CD4-positive, alpha-beta T cell (primary cell): ENCODE measurements at regions not wholly inside any gene's neighbourhood (a gene's known extent, or its start where the extent isn't known, plus 50 kb on each side); places are given as distances from the start of the nearest gene placed in this dataset.

Source experiments
- ATAC-seq: fragments of 200-7000 bp; cut with Tn5 transposase; one replicate; pipeline ENCODE4 v1.10.0; 2022; ENCODE audit warnings: mild to moderate bottlenecking; ENCODE audit not compliant: poor library complexity
- CTCF ChIA-PET: fragments of 350-600 bp; sonication (Branson Sonifier 250); formaldehyde crosslinking; loops from one replicate; lab custom pipeline; 2021; ENCODE audit warnings: antibody characterized with exemption, inconsistent platforms; lab: Charles Lee
- POLR2A ChIA-PET: fragments of 350-600 bp; sonication (Branson Sonifier 250); formaldehyde crosslinking; loops from one replicate; lab custom pipeline; 2021; ENCODE audit warnings: antibody characterized with exemption, inconsistent platforms; lab: Charles Lee
- DNase-seq, 14 experiments: peaks; one replicate each; pipeline ENCODE4 v3.0.0-alpha.2; 2013 to 2020; ENCODE audit warnings: mixed read lengths in 2 of 14
- H3K27ac ChIP-seq, 2 donors: one replicate each; pipeline versions ENCODE4 v1.5.1 to v1.7.0; 2013; ENCODE audit warnings: low read length in 2 of 2, low read depth in 1 of 2, mild to moderate bottlenecking in 1 of 2
- H3K27me3 ChIP-seq, 2 experiments: 1 replicate in 1 of 2; 2 replicates in 1 of 2; pipeline versions ENCODE4 v1.6.1 to v1.7.0; 2013; ENCODE audit warnings: low read length in 2 of 2, control low read depth in 1 of 2, mild to moderate bottlenecking in 1 of 2, moderate library complexity in 1 of 2; ENCODE audit not compliant: insufficient read depth in 2 of 2, control insufficient read depth in 1 of 2
- H3K36me3 ChIP-seq: one replicate; pipeline ENCODE4 v1.6.1; 2013; ENCODE audit warnings: low read length, control low read depth; ENCODE audit not compliant: insufficient read depth
- H3K4me1 ChIP-seq: one replicate; pipeline ENCODE4 v1.6.1; 2013; ENCODE audit warnings: low read length, control low read depth; ENCODE audit not compliant: insufficient read depth
- H3K4me3 ChIP-seq: one replicate; pipeline ENCODE4 v1.5.1; 2013; ENCODE audit warnings: mild to moderate bottlenecking, low read length, moderate library complexity
- H3K9me3 ChIP-seq, 2 experiments: 1 replicate in 1 of 2; 2 replicates in 1 of 2; pipeline versions ENCODE4 v1.6.1 to v1.7.0; 2013; ENCODE audit warnings: low read length in 2 of 2, mild to moderate bottlenecking in 2 of 2, control low read depth in 1 of 2, moderate library complexity in 1 of 2; ENCODE audit not compliant: control insufficient read depth in 1 of 2, insufficient read depth in 1 of 2
- H3K27ac Mint-ChIP-seq: one replicate; pipeline ENCODE4 v1.8.0; 2020; ENCODE audit warnings: mixed read lengths
- H3K27me3 Mint-ChIP-seq: one replicate; pipeline ENCODE4 v1.8.0; 2021; ENCODE audit warnings: mixed read lengths
- H3K36me3 Mint-ChIP-seq: one replicate; pipeline ENCODE4 v1.8.0; 2021; ENCODE audit warnings: low read depth, mixed read lengths
- H3K4me1 Mint-ChIP-seq: one replicate; pipeline ENCODE4 v1.8.0; 2021; ENCODE audit warnings: low read depth, mixed read lengths
- H3K4me3 Mint-ChIP-seq: one replicate; pipeline ENCODE4 v1.8.0; 2020; ENCODE audit warnings: mild to moderate bottlenecking, mixed read lengths
- H3K9me3 Mint-ChIP-seq: one replicate; pipeline ENCODE4 v1.8.0; 2020; ENCODE audit warnings: mixed read lengths
- CTCF ChIP-seq: fragments of 200-600 bp; IDR thresholded peaks from one replicate; pipeline ENCODE4 v1.8.0; 2022; ENCODE audit warnings: antibody characterized with exemption, mild to moderate bottlenecking
- intact Hi-C, 2 experiments: fragments of 100-400 bp; cut with DNase I in 1 of 2; cut with micrococcal nuclease in 1 of 2; formaldehyde crosslinking; loops; one replicate each; pipeline versions ENCODE4 v1.15.1 to v1.9.0; 2023 to 2025; cut with DNase I, micrococcal nuclease

GRCh38 chr7:112940314-112940732, 146.3 kb downstream of the GPR85 start:
- peaks cover 0 to under 1% of the 10 kb centered on the region in 2 experiments for H3K27me3 ChIP-seq
- no peaks in the 10 kb centered on the region for H3K36me3 ChIP-seq
- H3K4me1 ChIP-seq, result peaks cover 18% of the 10 kb centered on the region
- Mint-ChIP-seq H3K4me1 (peaks cover 48% of the 10 kb centered on the region), H3K4me3 (peak overlapping the region; percentile 98), H3K9me3 (no peaks in the 10 kb centered on the region), H3K36me3 (peaks cover 12% of the 10 kb centered on the region), H3K27ac (peak overlapping the region; percentile 88), H3K27me3 (peaks cover 4% of the 10 kb centered on the region)
- ChIA-PET POLR2A (interaction anchor here (0.6 to 3.0 kb wide), 8 partner anchors 10 to 1857 kb away, joined by 3 to 27 read pairs (median 3); partner anchors contain the start of genes IFRD1, IMMP2L and TMEM168), CTCF (interaction anchor here (1.1 kb wide), 1 partner anchor 736 kb away, joined by 3 read pairs; no protein-coding TSS in a partner anchor)
- no peaks in the 10 kb centered on the region for H3K9me3 ChIP-seq
- no peak for TF ChIP-seq CTCF
- intact Hi-C loops, result loop anchor here (1.0 to 10.0 kb wide), 4 partner anchors 152 to 556 kb away; partner anchors contain the start of genes IFRD1 (in 1 of the 2) and SMIM30 (in 1 of the 2)
- ATAC-seq, result no peak
- no peak for DNase-seq
- H3K4me3 ChIP-seq, result peak overlapping the region; percentile 83
- peak overlapping the region; percentile 45 to 66 for H3K27ac ChIP-seq

GRCh38 chr7:112939574-112940313, 146.9 kb downstream of the GPR85 start:
- intact Hi-C loops, result loop anchor here (1.0 to 10.0 kb wide), 9 partner anchors 149 to 1377 kb away; partner anchors contain the start of genes IFRD1 (in 2 of the 2), DOCK4 (in 1 of the 2), IMMP2L (in 1 of the 2) and SMIM30 (in 1 of the 2)
- Histone ChIP-seq H3K27me3 (no peaks in the 10 kb centered on the region), H3K27ac (peak overlapping the region; percentile 53 to 66), H3K9me3 (no peaks in the 10 kb centered on the region), H3K4me1 (peaks cover 18% of the 10 kb centered on the region), H3K4me3 (peak overlapping the region; percentile 83), H3K36me3 (no peaks in the 10 kb centered on the region)
- Mint-ChIP-seq H3K4me1 (peaks cover 53% of the 10 kb centered on the region), H3K4me3 (peak overlapping the region; percentile 98), H3K36me3 (peaks cover 17% of the 10 kb centered on the region), H3K27ac (peak overlapping the region; percentile 88), H3K27me3 (no peaks in the 10 kb centered on the region), H3K9me3 (no peaks in the 10 kb centered on the region)
- TF ChIP-seq CTCF, result no peak
- ChIA-PET POLR2A (interaction anchor here (0.6 to 3.0 kb wide), 9 partner anchors 9 to 1857 kb away, joined by 3 to 27 read pairs (median 3); partner anchors contain the start of genes IFRD1, IMMP2L and TMEM168), CTCF (interaction anchor here (1.1 kb wide), 1 partner anchor 736 kb away, joined by 3 read pairs; no protein-coding TSS in a partner anchor)
- ATAC-seq, result peak; percentile 95
- peak; percentile 98 to 100 (median 99) for DNase-seq

- H3K9me3 ChIP-seq, result no peaks in the 10 kb centered on the region
- ATAC-seq (peak; percentile 1), DNase-seq (peak in 8 of 14 experiments; percentile 2 to 27 (median 17))
- no peak for TF ChIP-seq CTCF
- peak overlapping the region; percentile 98 for H3K4me3 Mint-ChIP-seq
- no peaks in the 10 kb centered on the region for H3K27me3 ChIP-seq
- peaks cover 18% of the 10 kb centered on the region for H3K4me1 ChIP-seq
- peak overlapping the region; percentile 6 to 53 for H3K27ac ChIP-seq
- H3K36me3 ChIP-seq, result no peaks in the 10 kb centered on the region
- peaks cover 25% of the 10 kb centered on the region for H3K36me3 Mint-ChIP-seq
- ChIA-PET POLR2A (interaction anchor here (1.0 to 3.0 kb wide), 7 partner anchors 8 to 517 kb away, joined by 3 to 27 read pairs (median 3); partner anchors contain the start of genes IFRD1 and TMEM168), CTCF (interaction anchor here (1.1 kb wide), 1 partner anchor 735 kb away, joined by 3 read pairs; no protein-coding TSS in a partner anchor)
- H3K9me3 Mint-ChIP-seq, result no peaks in the 10 kb centered on the region
- H3K27ac Mint-ChIP-seq, result peak overlapping the region; percentile 88
- intact Hi-C loops, result loop anchor here (2.0 to 10.0 kb wide), 5 partner anchors 148 to 1377 kb away; partner anchors contain the start of genes DOCK4 (in 1 of the 2), IFRD1 (in 1 of the 2), IMMP2L (in 1 of the 2) and TMEM168 (in 1 of the 2)
- H3K4me3 ChIP-seq, result peak overlapping the region; percentile 83
- H3K4me1 Mint-ChIP-seq, result peaks cover 61% of the 10 kb centered on the region
- no peaks in the 10 kb centered on the region for H3K27me3 Mint-ChIP-seq
These were observed 147.6 kb downstream of the GPR85 start for GRCh38 chr7:112938863-112939573.
